Esophagus (tissue), 2 donors: ENCODE measurements at regions not wholly inside any gene's neighbourhood (a gene's known extent, or its start where the extent isn't known, plus 50 kb on each side); places are given as distances from the start of the nearest gene placed in this dataset.
"Not testable (repeated sequence)": the region's sequence is repeated elsewhere in the genome, so short reads cannot be mapped to it uniquely, and the experiment has no call there.

Source experiments
- H3K27ac ChIP-seq, 2 donors: one replicate each; pipeline ENCODE4 v1.5.1; 2013; ENCODE audit warnings: low read depth in 2 of 2, mild to moderate bottlenecking in 2 of 2, inconsistent platforms in 1 of 2, low read length in 1 of 2, moderate library complexity in 1 of 2
- H3K27me3 ChIP-seq, 2 donors: one replicate each; pipeline ENCODE4 v1.6.1; 2013; ENCODE audit warnings: low read length in 2 of 2, control low read depth in 1 of 2, mild to moderate bottlenecking in 1 of 2; ENCODE audit not compliant: insufficient read depth in 2 of 2, control insufficient read depth in 1 of 2
- H3K36me3 ChIP-seq, 2 donors: one replicate each; pipeline ENCODE4 v1.6.1; 2013; ENCODE audit warnings: low read length in 1 of 2; ENCODE audit not compliant: control insufficient read depth in 2 of 2, insufficient read depth in 2 of 2
- H3K4me1 ChIP-seq, 2 donors: one replicate each; pipeline ENCODE4 v1.6.1; 2013; ENCODE audit warnings: low read length in 1 of 2; ENCODE audit not compliant: control insufficient read depth in 2 of 2, insufficient read depth in 2 of 2
- H3K4me3 ChIP-seq, 2 donors: one replicate each; pipeline ENCODE4 v1.5.1; 2013; ENCODE audit warnings: low read length in 2 of 2, mild to moderate bottlenecking in 2 of 2, low read depth in 1 of 2, moderate library complexity in 1 of 2
- H3K9me3 ChIP-seq, 2 donors: one replicate each; pipeline ENCODE4 v1.6.1; 2013; ENCODE audit warnings: mild to moderate bottlenecking in 2 of 2, low read depth in 1 of 2, low read length in 1 of 2, moderate library complexity in 1 of 2; ENCODE audit not compliant: control insufficient read depth in 2 of 2, insufficient read depth in 1 of 2
- WGBS, 2 donors: extraction: QIAGEN DNeasy Blood & Tissue Kit; methylation state at CpG; one replicate each; pipeline ENCODE4 v1.1.7; 2013; 5-methylcytosine and 5-hydroxymethylcytosine counted together
- donor health status: healthy with polysubstance abuse.
- donor health status: Bipolar disorder and iron deficiency.

DNA sequence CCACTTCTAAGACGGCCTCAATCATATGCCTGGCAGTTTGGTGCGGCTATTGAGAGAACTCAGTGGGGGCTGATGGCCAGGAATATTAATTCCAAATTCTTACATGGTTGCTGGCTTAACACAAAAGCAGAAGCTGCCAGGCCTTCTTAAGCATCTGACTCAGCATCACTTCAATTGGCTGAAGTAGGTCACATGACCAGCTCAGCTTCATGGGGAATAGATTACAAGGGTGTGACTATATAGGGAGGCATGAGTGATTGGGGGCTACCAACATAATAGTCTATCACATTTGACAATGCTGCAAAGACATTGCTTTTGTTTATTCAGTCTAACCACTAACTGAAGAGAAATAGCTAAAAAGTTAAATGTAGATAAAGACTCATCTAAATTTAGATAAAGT, 101.6 kb upstream of the ANKRD28 start:
- H3K4me1 ChIP-seq: peaks cover 0 to 2% of the 10 kb centered on the region in 2 donors
- no peak overlapping the region for H3K27ac ChIP-seq
- peaks cover 0 to 3% of the 10 kb centered on the region in 2 donors for H3K9me3 ChIP-seq
- H3K27me3 ChIP-seq: no peaks in the 10 kb centered on the region
- no peak overlapping the region for H3K4me3 ChIP-seq
- H3K36me3 ChIP-seq: no peaks in the 10 kb centered on the region
- 51 to 54% methylated on average over 2 of the region's 2 CpGs for WGBS, 2 donors

DNA sequence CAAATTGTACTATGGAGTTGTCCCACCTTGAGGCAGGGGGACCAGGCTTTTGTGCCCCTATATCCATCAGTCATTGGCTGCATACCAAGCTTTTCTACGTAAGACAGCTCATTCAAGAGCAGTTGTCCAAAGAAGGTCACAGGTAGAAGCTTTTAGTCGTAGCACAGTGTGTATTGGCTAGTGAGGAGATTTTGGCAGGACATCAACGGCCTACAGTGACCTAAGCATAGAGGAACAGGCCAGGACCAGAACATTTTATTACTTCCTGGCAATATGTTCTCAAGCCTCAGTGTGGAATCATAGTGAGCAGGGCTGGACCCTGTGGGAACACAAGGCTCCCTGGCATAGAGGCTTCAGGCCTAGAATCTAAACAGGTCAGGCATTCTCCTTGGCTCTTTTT, 105.4 kb upstream of the ANKRD28 start:
- Histone ChIP-seq H3K4me1 (peaks cover 0 to 2% of the 10 kb centered on the region in 2 donors), H3K9me3 (no peaks in the 10 kb centered on the region), H3K36me3 (no peaks in the 10 kb centered on the region), H3K27me3 (no peaks in the 10 kb centered on the region), H3K4me3 (no peak overlapping the region), H3K27ac (no peak overlapping the region)
- WGBS, 2 donors: 58 to 67% methylated on average over 3 of the region's 3 CpGs

DNA sequence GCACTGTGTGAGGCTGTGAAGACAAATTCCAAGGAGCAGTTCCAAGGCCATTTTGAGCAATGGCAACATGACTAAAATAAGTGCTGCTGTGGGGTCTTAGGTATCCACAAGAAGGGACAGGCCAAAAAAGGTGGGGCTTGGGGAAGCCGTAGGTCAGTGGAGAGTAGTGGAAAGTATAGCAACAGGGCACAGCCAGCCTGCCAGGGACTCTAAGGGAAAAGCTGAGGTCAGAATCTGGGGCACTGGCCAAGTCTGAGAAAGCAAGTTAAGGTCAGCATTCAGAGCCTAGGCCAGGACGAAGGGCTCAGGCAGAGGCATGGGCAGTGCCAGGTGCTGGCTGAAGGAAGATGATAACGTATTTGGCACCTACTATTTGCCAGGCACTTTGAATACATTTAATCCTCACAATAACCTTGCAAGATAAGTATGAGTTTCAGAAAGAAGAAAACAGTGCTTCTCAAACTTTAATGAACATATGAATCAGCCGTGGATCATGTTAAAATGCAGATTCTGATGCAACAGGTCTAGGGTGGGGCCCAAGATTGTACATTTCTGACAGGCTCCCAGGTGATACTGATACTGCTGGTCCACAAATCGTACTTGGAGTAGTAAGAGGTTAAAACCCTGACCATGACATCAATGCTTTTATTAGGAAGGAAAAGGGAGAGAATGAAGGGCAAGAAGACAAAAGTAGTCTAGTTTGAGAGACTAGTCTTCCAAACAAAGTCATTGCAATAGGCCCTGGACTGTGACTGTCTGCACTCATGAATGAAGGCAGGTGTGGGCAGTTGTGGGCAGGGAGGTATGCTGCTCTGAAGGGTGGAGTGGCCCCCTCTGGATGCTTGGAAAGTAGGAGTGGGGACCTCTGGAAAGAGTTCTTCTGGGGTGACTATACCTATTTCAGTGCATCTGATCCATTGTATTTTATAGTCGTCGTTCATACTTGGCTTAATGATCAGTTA, 106.3 kb upstream of the ANKRD28 start:
- Histone ChIP-seq H3K27ac (peak overlapping the region in 1 of 2 donors; percentile 17), H3K27me3 (no peaks in the 10 kb centered on the region), H3K4me1 (peaks cover 0 to 2% of the 10 kb centered on the region in 2 donors), H3K9me3 (no peaks in the 10 kb centered on the region), H3K36me3 (no peaks in the 10 kb centered on the region), H3K4me3 (no peak overlapping the region)
- 66 to 72% methylated on average over 7 of the region's 7 CpGs for WGBS, 2 donors

DNA sequence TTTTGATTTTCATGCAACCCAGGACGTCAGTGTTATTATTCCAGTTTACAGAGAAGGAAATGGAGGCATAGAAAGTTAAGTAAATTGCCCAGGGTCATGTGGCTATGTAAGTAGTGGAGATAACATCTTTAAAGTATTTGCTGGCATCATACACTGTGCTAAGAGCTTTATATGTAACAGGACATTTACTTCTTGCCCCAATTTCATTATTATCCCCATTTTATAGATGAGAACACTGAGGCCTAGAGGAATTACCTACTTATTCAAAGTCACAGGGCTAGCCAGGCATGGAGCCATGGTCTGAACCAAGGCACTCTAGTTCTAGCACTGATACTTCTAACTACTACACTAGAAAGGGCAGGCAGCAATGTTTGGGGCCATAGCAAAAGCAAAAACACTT, 107.3 kb upstream of the ANKRD28 start:
- Histone ChIP-seq H3K9me3 (no peaks in the 10 kb centered on the region), H3K36me3 (no peaks in the 10 kb centered on the region), H3K27me3 (no peaks in the 10 kb centered on the region), H3K4me3 (no peak overlapping the region), H3K4me1 (peaks cover 0 to 2% of the 10 kb centered on the region in 2 donors), H3K27ac (no peak overlapping the region)
- 85% methylated on average over 1 of the region's 1 CpG for WGBS, 2 donors

DNA sequence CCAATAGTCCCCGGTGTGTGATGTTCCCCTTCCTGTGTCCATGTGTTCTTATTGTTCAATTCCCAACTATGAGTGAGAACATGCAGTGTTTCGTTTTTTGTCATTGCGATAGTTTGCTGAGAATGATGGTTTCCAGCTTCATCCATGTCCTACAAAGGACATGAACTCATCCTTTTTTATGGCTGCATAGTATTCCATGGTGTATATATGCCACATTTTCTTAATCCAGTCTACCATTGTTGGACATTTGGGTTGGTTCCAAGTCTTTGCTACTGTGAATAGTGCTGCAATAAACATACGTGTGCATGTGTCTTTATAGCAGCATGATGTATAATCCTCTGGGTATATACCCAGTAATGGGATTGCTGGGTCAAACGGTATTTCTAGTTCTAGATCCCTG, 109.6 kb upstream of the ANKRD28 start:
- not testable (repeated sequence) for H3K27me3 ChIP-seq, H3K36me3 ChIP-seq, H3K9me3 ChIP-seq, H3K4me3 ChIP-seq, H3K27ac ChIP-seq, H3K4me1 ChIP-seq
- 89 to 94% methylated on average over 5 of the region's 5 CpGs for WGBS, 2 donors

DNA sequence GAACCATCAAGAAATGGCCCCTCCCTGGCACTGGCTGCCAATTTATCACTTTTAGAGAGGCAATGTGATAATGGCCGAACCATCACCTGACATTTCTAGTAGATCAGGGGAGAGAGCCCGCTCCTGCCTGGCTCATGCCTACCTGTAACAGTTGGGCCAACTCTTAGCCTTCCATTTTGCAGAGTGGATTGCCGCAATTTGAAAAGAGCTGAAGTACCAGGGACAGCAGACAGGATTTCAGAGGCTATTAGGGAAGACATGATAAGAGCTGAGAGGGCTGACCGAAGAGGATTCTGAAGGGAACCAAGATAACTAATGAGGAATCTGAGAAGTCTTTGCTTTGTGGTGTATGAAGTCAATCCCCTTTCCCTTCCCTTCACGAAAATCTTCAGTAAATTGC, 121.2 kb upstream of the ANKRD28 start:
- WGBS, 2 donors: 80 to 87% methylated on average over 5 of the region's 5 CpGs
- Histone ChIP-seq H3K4me1 (no peaks in the 10 kb centered on the region), H3K27ac (no peak overlapping the region), H3K27me3 (no peaks in the 10 kb centered on the region), H3K4me3 (no peak overlapping the region), H3K9me3 (no peaks in the 10 kb centered on the region), H3K36me3 (no peaks in the 10 kb centered on the region)

DNA sequence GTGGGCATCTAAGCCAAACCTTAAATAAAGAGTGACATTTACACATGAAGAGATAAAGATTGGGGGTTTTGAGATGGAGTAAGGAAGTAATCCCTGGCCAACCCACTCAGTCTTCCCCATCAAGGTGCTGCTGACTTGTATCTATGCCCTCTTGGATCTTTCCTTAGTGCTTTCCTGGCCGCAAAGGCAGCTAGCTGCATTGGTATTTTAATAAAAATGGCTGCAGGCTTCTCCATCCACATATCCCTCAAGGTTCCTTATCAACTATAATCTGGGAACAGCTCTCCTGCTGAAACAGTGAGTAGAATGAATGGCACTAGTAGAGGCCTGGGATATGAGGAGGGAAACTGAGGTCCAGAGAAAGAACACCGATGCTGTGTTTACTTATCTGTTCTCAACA, 122.2 kb upstream of the ANKRD28 start:
- Histone ChIP-seq H3K4me3 (no peak overlapping the region), H3K4me1 (no peaks in the 10 kb centered on the region), H3K36me3 (no peaks in the 10 kb centered on the region), H3K27me3 (no peaks in the 10 kb centered on the region), H3K9me3 (no peaks in the 10 kb centered on the region), H3K27ac (no peak overlapping the region)
- 87 to 89% methylated on average over 2 of the region's 2 CpGs for WGBS, 2 donors

DNA sequence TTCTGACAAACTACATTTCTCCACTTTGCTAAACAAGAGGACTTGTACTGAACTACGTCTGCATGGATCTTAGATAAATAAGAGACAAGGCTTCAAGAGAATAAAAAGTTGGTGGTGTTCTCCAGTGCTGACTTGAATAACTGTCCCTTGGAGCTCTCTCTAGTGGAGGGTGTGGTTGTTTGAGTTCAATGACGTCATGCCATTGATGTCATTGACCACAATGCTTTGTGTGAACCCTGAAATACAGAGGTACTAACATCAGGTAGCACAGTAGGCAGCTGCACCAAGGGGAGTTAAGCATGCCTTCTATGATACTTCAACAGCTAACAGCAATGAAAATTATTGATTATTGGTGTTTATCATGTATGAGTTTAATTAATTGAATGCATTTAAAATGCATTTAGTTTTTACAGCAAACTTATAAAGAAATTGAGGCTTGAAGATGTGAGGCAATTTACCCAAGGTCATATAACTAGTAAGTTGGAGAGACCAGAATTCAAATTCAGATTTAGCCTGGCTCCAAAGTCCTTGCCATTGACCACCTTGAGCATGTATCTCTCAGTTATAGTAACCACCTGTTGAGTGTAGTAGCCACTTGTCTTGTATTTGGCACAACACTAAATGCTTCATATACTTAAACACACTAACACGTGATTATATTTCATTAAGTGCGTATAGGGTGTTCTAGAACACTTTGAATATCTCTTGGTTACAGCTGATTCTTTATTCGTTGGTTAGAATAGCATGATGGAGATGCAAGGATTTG, 126.0 kb upstream of the ANKRD28 start:
- H3K27me3 ChIP-seq: no peaks in the 10 kb centered on the region
- no peaks in the 10 kb centered on the region for H3K36me3 ChIP-seq
- H3K4me1 ChIP-seq: no peaks in the 10 kb centered on the region
- WGBS, 2 donors: 81 to 86% methylated on average over 5 of the region's 5 CpGs
- H3K9me3 ChIP-seq: no peaks in the 10 kb centered on the region
- H3K27ac ChIP-seq: no peak overlapping the region
- H3K4me3 ChIP-seq: no peak overlapping the region

DNA sequence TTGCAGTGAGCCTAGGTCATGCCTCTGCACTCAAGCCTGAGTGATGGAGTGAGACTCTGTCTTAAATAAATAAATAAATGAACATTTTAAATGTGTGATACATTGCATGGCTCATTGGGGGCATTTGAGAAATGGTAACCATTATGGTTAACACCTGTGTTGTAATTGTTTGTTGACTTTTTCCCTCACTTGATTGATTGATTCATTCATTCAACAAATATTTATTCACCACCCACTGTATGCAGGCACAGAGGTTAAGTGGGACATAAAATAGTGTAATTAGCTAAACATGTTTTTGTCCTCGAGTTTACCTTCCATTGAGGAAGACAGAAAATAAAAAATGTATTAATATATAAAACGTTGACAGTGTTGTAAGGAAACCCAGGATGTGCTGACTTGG, 127.1 kb upstream of the ANKRD28 start:
- H3K4me1 ChIP-seq: no peaks in the 10 kb centered on the region
- H3K4me3 ChIP-seq: no peak overlapping the region
- no peaks in the 10 kb centered on the region for H3K36me3 ChIP-seq
- no peaks in the 10 kb centered on the region for H3K27me3 ChIP-seq
- WGBS, 2 donors: 49 to 54% methylated on average over 2 of the region's 2 CpGs
- H3K9me3 ChIP-seq: no peaks in the 10 kb centered on the region
- H3K27ac ChIP-seq: no peak overlapping the region
